ENCODE measurements at regions not wholly inside any gene's neighbourhood (a gene's known extent, or its start where the extent isn't known, plus 50 kb on each side); places are given as distances from the start of the nearest gene placed in this dataset.

DNA sequence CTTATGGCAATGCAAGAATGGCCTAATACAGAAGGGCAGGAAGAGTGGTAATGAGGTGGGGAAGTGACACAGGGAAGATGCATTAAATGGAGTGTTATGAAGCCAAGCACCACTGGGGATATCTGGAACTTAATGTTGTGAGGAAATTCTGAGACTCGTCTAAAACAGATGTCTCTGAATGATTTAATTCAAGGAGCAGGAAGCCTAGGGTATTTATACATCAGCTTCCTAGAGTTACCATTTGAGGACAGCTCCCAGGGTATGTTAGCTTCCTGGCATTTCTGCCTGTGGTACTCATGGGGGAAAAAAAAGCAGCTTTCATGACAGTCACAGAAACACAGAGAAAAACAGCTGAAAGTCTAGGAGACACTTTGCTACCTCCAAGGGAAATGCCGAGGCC, 989.5 kb downstream of the CBLN2 start:
- H3K36me3 ChIP-seq (ENCODE audit: control insufficient read depth, insufficient read depth, low read length) = no peaks in the 10 kb centered on the region
- H3K4me1 ChIP-seq (ENCODE audit: control insufficient read depth, insufficient read depth, low read length, poor library complexity, severe bottlenecking) = no peaks in the 10 kb centered on the region
- DNase-seq = no peak
- H3K27ac ChIP-seq (ENCODE audit: insufficient read depth, low read length, poor library complexity, severe bottlenecking) = no peak overlapping the region
- H3K4me3 ChIP-seq (ENCODE audit: insufficient read depth, low read depth, low read length, poor library complexity, severe bottlenecking) = no peak overlapping the region
- no peaks in the 10 kb centered on the region for H3K9me3 ChIP-seq (ENCODE audit: control insufficient read depth, low read length)
- no peaks in the 10 kb centered on the region for H3K27me3 ChIP-seq (replicated peaks; ENCODE audit: control insufficient read depth, insufficient read depth, low read length, poor library complexity, severe bottlenecking)

DNA sequence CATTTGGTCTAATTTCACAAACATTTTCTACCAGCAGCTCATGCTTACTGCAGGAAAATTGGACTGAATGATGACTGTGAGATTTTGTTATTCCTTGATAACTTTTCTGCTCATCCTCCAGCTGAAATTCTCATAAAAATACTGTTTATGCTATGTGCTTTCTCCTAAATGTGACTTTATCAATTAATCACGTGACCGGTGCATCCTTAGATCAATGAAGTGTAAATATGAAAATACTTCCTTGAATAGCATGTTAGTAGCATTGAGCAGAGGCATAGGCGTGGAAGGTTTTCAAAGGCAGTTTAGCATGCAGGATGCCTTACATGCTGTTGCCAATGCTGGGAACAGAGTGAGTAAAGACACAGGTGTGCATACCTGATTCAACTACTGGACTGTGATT, 1002.5 kb downstream of the CBLN2 start:
- no peaks in the 10 kb centered on the region for H3K27me3 ChIP-seq (replicated peaks; ENCODE audit: control insufficient read depth, insufficient read depth, low read length, poor library complexity, severe bottlenecking)
- no peak overlapping the region for H3K4me3 ChIP-seq (ENCODE audit: insufficient read depth, low read depth, low read length, poor library complexity, severe bottlenecking)
- H3K27ac ChIP-seq (ENCODE audit: insufficient read depth, low read length, poor library complexity, severe bottlenecking) = no peak overlapping the region
- no peak for DNase-seq
- no peaks in the 10 kb centered on the region for H3K36me3 ChIP-seq (ENCODE audit: control insufficient read depth, insufficient read depth, low read length)
- H3K9me3 ChIP-seq (ENCODE audit: control insufficient read depth, low read length) = no peaks in the 10 kb centered on the region
- H3K4me1 ChIP-seq (ENCODE audit: control insufficient read depth, insufficient read depth, low read length, poor library complexity, severe bottlenecking) = no peaks in the 10 kb centered on the region

DNA sequence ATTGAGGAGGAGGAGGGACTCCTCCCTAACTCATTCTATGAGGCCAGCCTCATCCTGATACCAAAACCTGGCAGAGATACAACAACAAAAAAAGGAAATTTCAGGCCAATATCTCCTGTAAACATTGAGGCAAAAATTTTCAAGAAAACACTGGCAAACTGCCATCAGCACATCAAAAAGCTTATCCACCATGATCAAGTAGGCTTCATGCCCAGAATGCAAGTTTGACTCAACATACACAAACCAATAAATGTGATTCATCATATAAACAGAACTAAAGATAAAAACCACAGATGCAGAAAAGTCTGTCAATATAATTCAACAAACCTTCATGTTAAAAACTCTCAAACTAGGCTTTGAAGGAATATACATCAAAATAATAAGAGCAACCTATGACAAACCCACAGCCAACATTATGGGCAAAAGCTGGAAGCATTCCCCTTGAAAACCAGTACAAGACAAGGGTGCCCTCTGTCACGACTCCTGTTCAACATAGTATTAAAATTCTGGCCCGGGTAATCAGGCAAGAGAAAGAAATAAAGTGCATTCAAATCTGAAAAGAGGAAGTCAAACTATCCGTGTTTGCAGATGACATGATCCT, 1014.3 kb downstream of the CBLN2 start:
- Histone ChIP-seq H3K4me1 (ENCODE audit: control insufficient read depth, insufficient read depth, low read length, poor library complexity, severe bottlenecking) (no peaks in the 10 kb centered on the region), H3K27ac (ENCODE audit: insufficient read depth, low read length, poor library complexity, severe bottlenecking) (no peak overlapping the region), H3K27me3 (replicated peaks; ENCODE audit: control insufficient read depth, insufficient read depth, low read length, poor library complexity, severe bottlenecking) (no peaks in the 10 kb centered on the region), H3K4me3 (ENCODE audit: insufficient read depth, low read depth, low read length, poor library complexity, severe bottlenecking) (no peak overlapping the region), H3K36me3 (ENCODE audit: control insufficient read depth, insufficient read depth, low read length) (no peaks in the 10 kb centered on the region), H3K9me3 (ENCODE audit: control insufficient read depth, low read length) (no peaks in the 10 kb centered on the region)
- DNase-seq = no peak

DNA sequence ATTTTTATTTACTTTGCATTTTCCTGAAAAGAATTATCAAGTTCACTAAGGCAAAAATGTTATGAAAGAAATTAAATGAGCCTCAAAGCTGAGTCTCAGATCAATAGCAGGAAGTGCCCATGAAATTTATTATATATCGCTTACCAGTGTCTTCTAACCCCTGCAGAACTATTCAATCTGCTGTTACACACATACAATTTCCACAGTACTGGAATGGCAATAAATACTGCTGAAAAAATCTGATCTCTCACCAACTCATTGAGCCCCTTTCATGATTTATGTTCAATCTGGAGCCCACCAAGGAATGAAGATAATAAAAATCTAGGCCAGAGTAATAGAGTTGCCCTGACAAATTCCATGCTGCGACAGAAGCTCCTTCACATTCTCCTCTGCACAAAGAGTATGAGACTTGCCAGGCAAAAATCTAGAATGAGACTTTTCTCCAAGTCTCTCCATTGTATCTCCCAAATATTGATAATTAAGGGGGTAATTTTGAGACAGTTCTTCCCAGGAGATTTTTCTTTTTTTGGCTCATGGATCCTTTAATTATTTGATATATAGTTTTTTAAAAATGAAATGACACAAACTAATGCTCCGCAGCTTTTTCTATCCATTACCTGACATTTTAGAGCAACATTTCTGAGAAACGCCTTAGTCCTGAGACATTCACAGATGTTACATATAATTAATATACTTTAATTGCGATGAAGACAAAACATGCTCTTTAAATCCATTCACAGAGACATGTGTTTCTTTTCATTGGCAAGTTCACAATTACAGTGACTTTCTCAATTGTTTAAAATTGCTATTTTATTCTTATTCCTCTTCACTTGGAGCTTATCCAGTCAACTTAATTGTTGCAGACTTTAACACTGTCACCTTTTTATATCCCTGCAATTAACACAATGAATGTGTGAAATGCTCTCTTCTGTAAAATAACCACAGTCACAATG, 1020.4 kb downstream of the CBLN2 start:
- Histone ChIP-seq H3K4me1 (ENCODE audit: control insufficient read depth, insufficient read depth, low read length, poor library complexity, severe bottlenecking) (no peaks in the 10 kb centered on the region), H3K4me3 (ENCODE audit: insufficient read depth, low read depth, low read length, poor library complexity, severe bottlenecking) (no peak overlapping the region), H3K9me3 (ENCODE audit: control insufficient read depth, low read length) (no peaks in the 10 kb centered on the region), H3K27me3 (replicated peaks; ENCODE audit: control insufficient read depth, insufficient read depth, low read length, poor library complexity, severe bottlenecking) (no peaks in the 10 kb centered on the region), H3K36me3 (ENCODE audit: control insufficient read depth, insufficient read depth, low read length) (no peaks in the 10 kb centered on the region), H3K27ac (ENCODE audit: insufficient read depth, low read length, poor library complexity, severe bottlenecking) (no peak overlapping the region)
- DNase-seq = no peak

DNA sequence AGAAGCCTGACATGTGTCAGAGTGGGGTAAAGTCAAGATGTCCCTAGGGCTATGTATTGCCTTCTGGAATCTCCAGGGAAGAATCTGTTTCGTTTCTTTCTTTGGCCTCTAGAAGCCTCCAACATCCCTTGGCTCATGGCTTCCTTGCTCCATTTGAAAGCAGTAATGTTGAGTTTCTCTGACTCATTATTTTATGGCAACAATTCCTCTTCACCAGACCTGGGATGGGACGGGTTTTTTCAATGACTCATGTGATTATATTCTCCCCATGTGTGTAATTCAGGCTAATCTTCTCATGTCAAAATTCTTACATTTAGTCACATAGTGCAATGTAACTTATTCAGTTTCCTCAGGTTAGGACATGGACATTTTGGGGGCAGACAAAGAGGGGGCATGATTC, 1038.6 kb downstream of the CBLN2 start:
- Histone ChIP-seq H3K27me3 (replicated peaks; ENCODE audit: control insufficient read depth, insufficient read depth, low read length, poor library complexity, severe bottlenecking) (no peaks in the 10 kb centered on the region), H3K4me3 (ENCODE audit: insufficient read depth, low read depth, low read length, poor library complexity, severe bottlenecking) (no peak overlapping the region), H3K36me3 (ENCODE audit: control insufficient read depth, insufficient read depth, low read length) (no peaks in the 10 kb centered on the region), H3K9me3 (ENCODE audit: control insufficient read depth, low read length) (no peaks in the 10 kb centered on the region), H3K27ac (ENCODE audit: insufficient read depth, low read length, poor library complexity, severe bottlenecking) (no peak overlapping the region), H3K4me1 (ENCODE audit: control insufficient read depth, insufficient read depth, low read length, poor library complexity, severe bottlenecking) (no peaks in the 10 kb centered on the region)
- no peak for DNase-seq

DNA sequence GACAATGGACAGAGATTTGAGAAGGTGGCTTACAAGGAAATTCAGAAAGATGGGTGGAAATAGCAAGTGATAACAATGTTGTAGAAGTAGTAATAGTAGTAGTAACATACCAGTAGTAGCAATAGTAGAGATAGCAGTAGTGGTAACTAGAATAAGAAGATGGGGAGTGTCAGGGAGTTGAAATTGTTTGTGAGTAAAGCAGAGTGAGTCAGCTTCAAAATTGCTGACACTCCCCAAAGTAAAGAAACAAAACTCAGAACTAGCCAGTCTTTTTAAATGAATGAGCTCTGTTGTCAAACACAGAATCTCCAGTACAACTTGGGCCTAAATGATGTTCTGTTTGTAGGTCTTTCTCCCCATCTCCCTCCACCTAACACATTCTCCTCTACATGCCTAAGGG, 1040.9 kb downstream of the CBLN2 start:
- Histone ChIP-seq H3K27ac (ENCODE audit: insufficient read depth, low read length, poor library complexity, severe bottlenecking) (no peak overlapping the region), H3K36me3 (ENCODE audit: control insufficient read depth, insufficient read depth, low read length) (no peaks in the 10 kb centered on the region), H3K4me3 (ENCODE audit: insufficient read depth, low read depth, low read length, poor library complexity, severe bottlenecking) (no peak overlapping the region), H3K4me1 (ENCODE audit: control insufficient read depth, insufficient read depth, low read length, poor library complexity, severe bottlenecking) (no peaks in the 10 kb centered on the region), H3K27me3 (replicated peaks; ENCODE audit: control insufficient read depth, insufficient read depth, low read length, poor library complexity, severe bottlenecking) (no peaks in the 10 kb centered on the region), H3K9me3 (ENCODE audit: control insufficient read depth, low read length) (no peaks in the 10 kb centered on the region)
- no peak for DNase-seq

DNA sequence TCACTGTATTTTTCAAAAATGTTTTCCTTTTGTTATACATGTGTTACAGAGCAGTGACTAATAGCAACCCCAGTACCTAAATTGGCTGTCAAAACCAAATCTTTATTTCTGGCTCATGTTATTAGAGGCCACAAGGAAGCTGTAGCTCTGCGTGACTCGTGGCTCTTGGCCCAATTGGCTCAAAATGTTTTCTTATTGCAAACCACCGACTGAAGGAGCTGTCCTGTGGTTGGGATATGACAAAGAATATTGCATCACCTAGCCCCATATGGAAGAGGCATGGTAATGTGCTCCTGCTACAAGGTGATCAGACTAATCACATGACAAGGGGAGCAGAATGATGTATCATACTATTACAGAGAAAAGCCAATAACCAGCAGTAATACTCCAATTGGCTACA, 1058.5 kb downstream of the CBLN2 start:
- DNase-seq = no peak
- H3K27me3 ChIP-seq (replicated peaks; ENCODE audit: control insufficient read depth, insufficient read depth, low read length, poor library complexity, severe bottlenecking) = no peaks in the 10 kb centered on the region
- H3K4me1 ChIP-seq (ENCODE audit: control insufficient read depth, insufficient read depth, low read length, poor library complexity, severe bottlenecking) = no peaks in the 10 kb centered on the region
- H3K27ac ChIP-seq (ENCODE audit: insufficient read depth, low read length, poor library complexity, severe bottlenecking) = no peak overlapping the region
- H3K36me3 ChIP-seq (ENCODE audit: control insufficient read depth, insufficient read depth, low read length) = no peaks in the 10 kb centered on the region
- H3K9me3 ChIP-seq (ENCODE audit: control insufficient read depth, low read length) = no peaks in the 10 kb centered on the region
- H3K4me3 ChIP-seq (ENCODE audit: insufficient read depth, low read depth, low read length, poor library complexity, severe bottlenecking) = no peak overlapping the region

DNA sequence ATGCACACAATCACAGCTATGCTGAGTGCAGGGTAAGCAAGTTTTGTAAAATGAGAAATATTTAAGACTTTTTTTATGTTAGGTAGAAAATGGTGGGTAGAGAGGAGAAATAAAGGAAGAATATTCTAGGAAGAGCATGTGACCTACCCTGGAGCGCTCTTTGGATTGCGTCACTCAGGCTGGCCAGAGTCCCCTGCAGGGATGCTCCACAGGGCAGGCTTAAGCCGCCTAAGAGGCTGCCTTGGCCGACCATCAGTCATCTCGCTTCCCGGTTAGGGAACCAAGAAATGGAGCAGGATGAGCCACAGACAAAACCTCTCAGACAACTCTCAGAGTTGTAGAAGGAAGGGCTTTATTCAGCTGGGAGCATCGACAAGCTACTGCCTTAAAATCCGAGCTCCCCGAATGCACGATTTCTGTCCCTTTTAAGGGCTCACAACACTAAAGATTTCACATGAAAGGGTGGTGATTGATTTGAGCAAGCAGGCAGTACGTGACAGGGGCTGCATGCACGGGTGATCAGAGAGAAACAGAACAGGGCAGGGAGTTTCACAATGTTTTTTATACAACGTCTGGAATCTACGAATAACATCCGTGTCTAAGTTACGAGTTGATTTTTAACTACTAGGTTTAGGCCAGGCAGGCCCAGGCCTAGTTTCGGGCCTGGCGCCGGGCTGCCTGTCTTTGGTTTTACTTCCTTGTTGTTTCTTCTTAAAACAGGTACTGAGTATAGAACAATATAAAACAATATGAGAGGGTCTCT, 1072.0 kb downstream of the CBLN2 start:
- no peaks in the 10 kb centered on the region for H3K4me1 ChIP-seq (ENCODE audit: control insufficient read depth, insufficient read depth, low read length, poor library complexity, severe bottlenecking)
- H3K27me3 ChIP-seq (replicated peaks; ENCODE audit: control insufficient read depth, insufficient read depth, low read length, poor library complexity, severe bottlenecking) = no peaks in the 10 kb centered on the region
- H3K27ac ChIP-seq (ENCODE audit: insufficient read depth, low read length, poor library complexity, severe bottlenecking) = no peak overlapping the region
- no peaks in the 10 kb centered on the region for H3K36me3 ChIP-seq (ENCODE audit: control insufficient read depth, insufficient read depth, low read length)
- no peaks in the 10 kb centered on the region for H3K9me3 ChIP-seq (ENCODE audit: control insufficient read depth, low read length)
- H3K4me3 ChIP-seq (ENCODE audit: insufficient read depth, low read depth, low read length, poor library complexity, severe bottlenecking) = no peak overlapping the region
- no peak for DNase-seq

DNA sequence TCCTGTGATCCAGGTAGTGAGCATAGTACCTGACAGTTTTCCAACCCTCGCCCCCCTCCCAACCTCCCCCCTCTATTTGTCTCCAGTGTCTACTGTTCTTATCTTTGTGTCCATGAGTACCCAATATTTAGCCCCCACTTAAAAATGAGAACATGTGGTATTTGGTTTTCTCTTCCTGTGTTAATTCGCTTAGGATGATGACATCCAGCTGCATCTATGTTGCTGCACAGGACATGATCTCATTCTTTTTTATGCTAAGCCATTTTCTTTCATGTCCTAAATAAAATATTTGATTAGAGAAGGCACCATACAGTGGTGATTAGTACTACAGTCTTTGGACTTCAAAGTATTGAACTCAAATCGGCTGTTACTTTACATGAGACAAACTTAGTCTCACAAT, 1087.9 kb downstream of the CBLN2 start:
- no peaks in the 10 kb centered on the region for H3K4me1 ChIP-seq (ENCODE audit: control insufficient read depth, insufficient read depth, low read length, poor library complexity, severe bottlenecking)
- H3K36me3 ChIP-seq (ENCODE audit: control insufficient read depth, insufficient read depth, low read length) = no peaks in the 10 kb centered on the region
- H3K9me3 ChIP-seq (ENCODE audit: control insufficient read depth, low read length) = no peaks in the 10 kb centered on the region
- no peaks in the 10 kb centered on the region for H3K27me3 ChIP-seq (replicated peaks; ENCODE audit: control insufficient read depth, insufficient read depth, low read length, poor library complexity, severe bottlenecking)
- no peak overlapping the region for H3K27ac ChIP-seq (ENCODE audit: insufficient read depth, low read length, poor library complexity, severe bottlenecking)
- no peak for DNase-seq
- no peak overlapping the region for H3K4me3 ChIP-seq (ENCODE audit: insufficient read depth, low read depth, low read length, poor library complexity, severe bottlenecking)

DNA sequence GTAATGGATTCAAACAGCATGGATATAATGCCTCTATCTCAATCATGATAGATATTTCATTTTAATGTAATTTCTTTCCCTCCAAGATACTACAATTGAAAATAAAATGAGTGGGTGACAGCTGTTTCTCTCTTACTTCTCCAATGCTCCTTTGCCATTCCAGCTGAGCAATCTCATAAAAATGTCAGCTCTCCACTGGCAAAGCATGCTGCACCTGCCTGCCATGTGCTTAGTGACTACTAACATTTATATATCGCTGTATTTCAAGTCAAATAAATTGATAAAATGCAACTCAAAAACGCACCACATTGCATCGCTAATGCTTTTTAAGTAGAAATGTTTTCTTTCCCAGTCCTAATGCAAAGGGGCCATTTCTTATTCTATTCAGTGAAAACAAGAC, 1093.9 kb downstream of the CBLN2 start:
- DNase-seq = no peak
- Histone ChIP-seq H3K27me3 (replicated peaks; ENCODE audit: control insufficient read depth, insufficient read depth, low read length, poor library complexity, severe bottlenecking) (no peaks in the 10 kb centered on the region), H3K9me3 (ENCODE audit: control insufficient read depth, low read length) (no peaks in the 10 kb centered on the region), H3K4me3 (ENCODE audit: insufficient read depth, low read depth, low read length, poor library complexity, severe bottlenecking) (no peak overlapping the region), H3K27ac (ENCODE audit: insufficient read depth, low read length, poor library complexity, severe bottlenecking) (no peak overlapping the region), H3K4me1 (ENCODE audit: control insufficient read depth, insufficient read depth, low read length, poor library complexity, severe bottlenecking) (no peaks in the 10 kb centered on the region), H3K36me3 (ENCODE audit: control insufficient read depth, insufficient read depth, low read length) (no peaks in the 10 kb centered on the region)

All from effector memory CD4-positive, alpha-beta T cell (primary cell).